CD14-positive monocyte (primary cell): ENCODE measurements at regions not wholly inside any gene's neighbourhood (a gene's known extent, or its start where the extent isn't known, plus 50 kb on each side); places are given as distances from the start of the nearest gene placed in this dataset.

Experiments used
- DNase-seq, 3 donors: peaks; one replicate each; pipeline ENCODE4 v3.0.0-alpha.2; 2011 to 2022
- H2AFZ ChIP-seq: 2 replicates; pipeline ENCODE4 v1.6.0; 2012; ENCODE audit warnings: mild to moderate bottlenecking, low read depth, low read length, inconsistent platforms; ENCODE audit not compliant: insufficient read depth, poor library complexity, severe bottlenecking
- H3K27ac ChIP-seq, 2 donors: 1 replicate in 1 of 2; 2 replicates in 1 of 2; pipeline ENCODE4 v1.5.1; 2012 to 2013; ENCODE audit warnings: low read length in 2 of 2, control low read depth in 1 of 2, inconsistent platforms in 1 of 2, low read depth in 1 of 2, mild to moderate bottlenecking in 1 of 2
- H3K27me3 ChIP-seq, 2 donors: one replicate each; pipeline versions ENCODE4 v1.6.0 to v1.6.1; 2011 to 2013; ENCODE audit warnings: low read length in 2 of 2; ENCODE audit not compliant: control insufficient read depth in 2 of 2, insufficient read depth in 2 of 2
- H3K36me3 ChIP-seq, 2 donors: replicated peaks in 1 of 2; 1 replicate in 1 of 2; 2 replicates in 1 of 2; pipeline versions ENCODE4 v1.5.1 to v1.6.1; 2012 to 2013; ENCODE audit warnings: low read length in 2 of 2, control low read depth in 1 of 2, inconsistent platforms in 1 of 2, mild to moderate bottlenecking in 1 of 2; ENCODE audit not compliant: insufficient read depth in 2 of 2, control insufficient read depth in 1 of 2
- H3K4me1 ChIP-seq, 2 donors: 1 replicate in 1 of 2; 2 replicates in 1 of 2; pipeline versions ENCODE4 v1.5.1 to v1.6.1; 2012 to 2013; ENCODE audit warnings: low read length in 2 of 2, control low read depth in 1 of 2, inconsistent platforms in 1 of 2, mild to moderate bottlenecking in 1 of 2, moderate library complexity in 1 of 2; ENCODE audit not compliant: insufficient read depth in 2 of 2, control insufficient read depth in 1 of 2
- H3K4me2 ChIP-seq: replicated peaks from 2 replicates; pipeline ENCODE3; 2012; ENCODE audit warnings: low read length, moderate library complexity, mild to moderate bottlenecking; ENCODE audit not compliant: poor library complexity, severe bottlenecking; ENCODE audit errors: extremely low read depth
- H3K4me3 ChIP-seq, 3 experiments: fragments of 200-600 bp in 1 of 3; sonication (generic) in 1 of 3; replicated peaks in 1 of 3; 1 replicate in 2 of 3; 2 replicates in 1 of 3; pipeline ENCODE4 v1.5.1; 2011 to 2013; ENCODE audit warnings: low read length in 3 of 3, mild to moderate bottlenecking in 3 of 3, control low read depth in 2 of 3, low read depth in 2 of 3, inconsistent platforms in 1 of 3, moderate library complexity in 1 of 3
- H3K79me2 ChIP-seq: 2 replicates; pipeline ENCODE4 v1.6.0; 2012; ENCODE audit warnings: mild to moderate bottlenecking, control low read depth, inconsistent platforms, low read length, moderate library complexity; ENCODE audit not compliant: insufficient read depth
- H3K9ac ChIP-seq: 2 replicates; pipeline ENCODE4 v1.6.0; 2017; ENCODE audit warnings: low read length, mild to moderate bottlenecking; ENCODE audit not compliant: insufficient read depth, poor library complexity, severe bottlenecking
- H3K9me3 ChIP-seq, 2 donors: replicated peaks in 1 of 2; 1 replicate in 1 of 2; 2 replicates in 1 of 2; pipeline versions ENCODE4 v1.5.1 to v1.6.1; 2012 to 2013; ENCODE audit warnings: low read length in 2 of 2, control low read depth in 1 of 2; ENCODE audit not compliant: control insufficient read depth in 1 of 2, insufficient read depth in 1 of 2
- H4K20me1 ChIP-seq: 2 replicates; pipeline ENCODE4 v1.6.0; 2012; ENCODE audit warnings: mild to moderate bottlenecking, low read length, control low read depth, moderate library complexity; ENCODE audit not compliant: insufficient read depth
- H3K27ac Mint-ChIP-seq, 7 donors: one replicate each; pipeline ENCODE4 v1.8.0; 2020; ENCODE audit warnings: mild to moderate bottlenecking in 7 of 7, mixed read lengths in 7 of 7, moderate library complexity in 6 of 7, inconsistent platforms in 2 of 7
- H3K27me3 Mint-ChIP-seq, 3 donors: one replicate each; pipeline ENCODE4 v1.8.0; 2021 to 2022; ENCODE audit warnings: low read depth in 3 of 3, mild to moderate bottlenecking in 3 of 3, mixed read lengths in 3 of 3, moderate library complexity in 3 of 3, inconsistent platforms in 1 of 3
- H3K36me3 Mint-ChIP-seq, 2 donors: one replicate each; pipeline ENCODE4 v1.8.0; 2020; ENCODE audit warnings: mixed read lengths in 2 of 2, inconsistent platforms in 1 of 2, mild to moderate bottlenecking in 1 of 2
- H3K4me1 Mint-ChIP-seq: one replicate; pipeline ENCODE4 v1.8.0; 2020; ENCODE audit warnings: mild to moderate bottlenecking, mixed read lengths
- H3K4me3 Mint-ChIP-seq, 2 donors: one replicate each; pipeline ENCODE4 v1.8.0; 2020; ENCODE audit warnings: mild to moderate bottlenecking in 2 of 2, mixed read lengths in 2 of 2, moderate library complexity in 1 of 2
- H3K9me3 Mint-ChIP-seq, 7 donors: one replicate each; pipeline ENCODE4 v1.8.0; 2020 to 2022; ENCODE audit warnings: mixed read lengths in 7 of 7, mild to moderate bottlenecking in 6 of 7, moderate library complexity in 6 of 7, inconsistent platforms in 2 of 7
- CTCF ChIP-seq: fragments of 200-600 bp; IDR thresholded peaks from one replicate; pipeline ENCODE4 v1.8.0; 2022; ENCODE audit warnings: antibody characterized with exemption, mild to moderate bottlenecking
- WGBS: methylation state at CpG from one replicate; pipeline ENCODE4 v1.1.5; 2013; ENCODE audit warnings: missing lambda C conversion rate; ENCODE audit not compliant: insufficient coverage; 5-methylcytosine and 5-hydroxymethylcytosine counted together
- intact Hi-C, 2 donors: fragments of 100-400 bp; cut with micrococcal nuclease; formaldehyde crosslinking; loops; one replicate each; pipeline versions ENCODE4 v1.15.0 to v1.15.1; 2023

GRCh38 chr5:12419075-12419474 lies 514.8 kb upstream of the CTNND2 start:
- WGBS, result 90% methylated on average over 2 of the region's 2 CpGs
- Histone ChIP-seq H3K36me3 (no peaks in the 10 kb centered on the region), H3K9ac (no peak overlapping the region), H3K9me3 (peaks cover 0 to 3% of the 10 kb centered on the region in 2 donors), H3K27ac (no peak overlapping the region), H3K27me3 (no peaks in the 10 kb centered on the region), H4K20me1 (no peaks in the 10 kb centered on the region), H3K4me2 (no peak overlapping the region), H3K4me3 (no peak overlapping the region), H3K79me2 (no peaks in the 10 kb centered on the region), H3K4me1 (no peaks in the 10 kb centered on the region), H2AFZ (no peak overlapping the region)
- Mint-ChIP-seq H3K9me3 (peaks cover 2 to 6% (median 3%) of the 10 kb centered on the region in 7 donors), H3K27me3 (peaks cover 0 to 1% (median 0%) of the 10 kb centered on the region in 3 donors), H3K27ac (no peak overlapping the region), H3K4me3 (no peak overlapping the region), H3K36me3 (no peaks in the 10 kb centered on the region), H3K4me1 (no peaks in the 10 kb centered on the region)
- DNase-seq, result no peak
- intact Hi-C loops, result no loop called here
- TF ChIP-seq CTCF, result no peak

- no peaks in the 10 kb centered on the region for H3K79me2 ChIP-seq
- H3K9me3 Mint-ChIP-seq, result peaks cover 0 to 15% (median 8%) of the 10 kb centered on the region in 7 donors
- no peak overlapping the region for H3K9ac ChIP-seq
- H3K36me3 Mint-ChIP-seq, result no peaks in the 10 kb centered on the region
- no peak overlapping the region for H2AFZ ChIP-seq
- intact Hi-C loops, result no loop called here
- WGBS, result 76% methylated on average over 3 of the region's 5 CpGs
- H3K27ac ChIP-seq, result no peak overlapping the region
- H3K4me1 ChIP-seq, result no peaks in the 10 kb centered on the region
- no peaks in the 10 kb centered on the region for H3K36me3 ChIP-seq
- TF ChIP-seq CTCF, result no peak
- H3K27me3 ChIP-seq, result no peaks in the 10 kb centered on the region
- no peaks in the 10 kb centered on the region for H3K4me1 Mint-ChIP-seq
- no peak for DNase-seq
- peaks cover 0 to 1% (median 1%) of the 10 kb centered on the region in 3 donors for H3K27me3 Mint-ChIP-seq
- H3K9me3 ChIP-seq, result peaks cover 12 to 16% of the 10 kb centered on the region in 2 donors
- H3K4me3 ChIP-seq, result no peak overlapping the region
- no peak overlapping the region for H3K4me3 Mint-ChIP-seq
- no peaks in the 10 kb centered on the region for H4K20me1 ChIP-seq
- H3K4me2 ChIP-seq, result no peak overlapping the region
- no peak overlapping the region for H3K27ac Mint-ChIP-seq
Measured at GRCh38 chr5:12413585-12413984, 509.3 kb upstream of the CTNND2 start.
